Endothelial cell of umbilical vein (primary cell): ENCODE measurements at regions not wholly inside any gene's neighbourhood (a gene's known extent, or its start where the extent isn't known, plus 50 kb on each side); places are given as distances from the start of the nearest gene placed in this dataset.

Experiments
- BruUV-seq: library from RNA; stranded (reverse); fragments of 400-500 nt; replicated peaks from 2 replicates; lab custom pipeline; 2021; lab: Mats Ljungman, UMichigan
- CTCF ChIA-PET: fragments of 300-600, 350-600 bp; sonication (Branson Sonifier 250); formaldehyde crosslinking; loops from one replicate; lab custom pipeline; 2021; ENCODE audit warnings: antibody characterized with exemption, inconsistent platforms; lab: Charles Lee
- POLR2A ChIA-PET: fragments of 300-600, 350-600 bp; sonication (Branson Sonifier 250); formaldehyde crosslinking; loops from one replicate; lab custom pipeline; 2021; ENCODE audit warnings: antibody characterized with exemption, inconsistent platforms; lab: Charles Lee
- DNase-seq: peaks from one replicate; pipeline ENCODE4 v3.0.0-alpha.2; 2011; ENCODE audit warnings: low read depth, low spot score
- FAIRE-seq: peaks from 2 replicates; lab custom pipeline; 2011; peaks lifted over from hg19 to GRCh38; lab: Jason Lieb, UNC
- H2AFZ ChIP-seq: 2 replicates; pipeline ENCODE4 v1.6.0; 2012; ENCODE audit warnings: low read depth, low read length, control low read depth, inconsistent platforms
- H3K27ac ChIP-seq: 2 replicates; pipeline ENCODE4 v1.5.1; 2011; ENCODE audit warnings: low read depth, mild to moderate bottlenecking, control low read depth, low read length, moderate library complexity; ENCODE audit not compliant: insufficient read depth
- H3K27me3 ChIP-seq, 2 experiments: 2 replicates each; pipeline versions ENCODE4 v1.6.0 to v1.6.1; 2011; ENCODE audit warnings: low read length in 2 of 2, mixed read lengths in 1 of 2; ENCODE audit not compliant: control insufficient read depth in 2 of 2, insufficient read depth in 2 of 2
- H3K36me3 ChIP-seq, 2 experiments: 2 replicates in 1 of 2; 3 replicates in 1 of 2; pipeline ENCODE4 v1.5.1; 2011; ENCODE audit warnings: low read length in 2 of 2, mild to moderate bottlenecking in 1 of 2, moderate library complexity in 1 of 2; ENCODE audit not compliant: control insufficient read depth in 2 of 2, insufficient read depth in 2 of 2; ENCODE audit errors: extremely low read depth in 1 of 2
- H3K4me1 ChIP-seq: 3 replicates; pipeline ENCODE4 v1.5.1; 2011; ENCODE audit warnings: mild to moderate bottlenecking, low read length; ENCODE audit not compliant: control insufficient read depth, insufficient read depth; ENCODE audit errors: extremely low read depth
- H3K4me2 ChIP-seq: 2 replicates; pipeline ENCODE4 v1.6.1; 2011; ENCODE audit warnings: low read length, control low read depth, mixed read lengths; ENCODE audit not compliant: insufficient read depth
- H3K4me3 ChIP-seq, 3 experiments: fragments of 200-600 bp in 1 of 3; sonication (generic), shearing (Covaris generic) in 1 of 3; replicated peaks in 1 of 3; 2 replicates each; pipeline ENCODE4 v1.5.1; 2011 to 2016; ENCODE audit warnings: control low read depth in 3 of 3, low read length in 3 of 3, mild to moderate bottlenecking in 2 of 3, inconsistent platforms in 1 of 3, low read depth in 1 of 3, moderate library complexity in 1 of 3; ENCODE audit not compliant: insufficient read depth in 1 of 3
- H3K79me2 ChIP-seq: 2 replicates; pipeline ENCODE4 v1.6.0; 2012; ENCODE audit warnings: low read length, inconsistent platforms; ENCODE audit not compliant: control insufficient read depth, insufficient read depth
- H3K9ac ChIP-seq: replicated peaks from 2 replicates; pipeline ENCODE3; 2011; ENCODE audit warnings: low read length, control low read depth; ENCODE audit not compliant: insufficient read depth; ENCODE audit errors: extremely low read depth
- H3K9me1 ChIP-seq: replicated peaks from 3 replicates; pipeline ENCODE4 v1.6.0; 2011; ENCODE audit warnings: mild to moderate bottlenecking, low read length; ENCODE audit not compliant: control insufficient read depth, insufficient read depth; ENCODE audit errors: extremely low read depth
- H3K9me3 ChIP-seq: replicated peaks from 2 replicates; pipeline ENCODE4 v1.5.1; 2012; ENCODE audit warnings: low read length, inconsistent platforms; ENCODE audit not compliant: control insufficient read depth, insufficient read depth
- H4K20me1 ChIP-seq: replicated peaks from 2 replicates; pipeline ENCODE3; 2011; ENCODE audit warnings: mild to moderate bottlenecking, low read length; ENCODE audit not compliant: control insufficient read depth, insufficient read depth; ENCODE audit errors: extremely low read depth
- EZH2 ChIP-seq: IDR thresholded peaks from 2 replicates; pipeline ENCODE4 v1.6.1; 2012; ENCODE audit warnings: borderline replicate concordance, low read depth, mild to moderate bottlenecking, moderate library complexity, low read length, inconsistent platforms; ENCODE audit not compliant: severe bottlenecking
- FOS ChIP-seq: IDR thresholded peaks from 2 replicates; pipeline ENCODE4 v1.6.1; 2011; ENCODE audit warnings: mild to moderate bottlenecking, low read length, moderate library complexity, borderline replicate concordance; ENCODE audit not compliant: insufficient read depth
- GATA2 ChIP-seq: IDR thresholded peaks from 2 replicates; pipeline ENCODE4 v1.7.0; 2011; ENCODE audit warnings: low read depth, mild to moderate bottlenecking, moderate library complexity, mixed read lengths, low read length; ENCODE audit not compliant: insufficient read length, insufficient read depth
- JUN ChIP-seq: IDR thresholded peaks from 2 replicates; pipeline ENCODE4 v1.6.1; 2011; ENCODE audit warnings: borderline replicate concordance, low read depth; ENCODE audit not compliant: insufficient read length, insufficient read depth
- MAX ChIP-seq: IDR thresholded peaks from 2 replicates; pipeline ENCODE4 v1.6.1; 2011; ENCODE audit not compliant: insufficient read depth, insufficient read length
- MYC ChIP-seq: IDR thresholded peaks from one replicate; pipeline ENCODE4 v1.6.1; 2011; ENCODE audit warnings: mild to moderate bottlenecking, low read depth, low read length
- POLR2A ChIP-seq: IDR thresholded peaks from 2 replicates; pipeline ENCODE4 v1.6.1; 2012; ENCODE audit warnings: low read depth, mild to moderate bottlenecking, control low read depth, low read length
- POLR2AphosphoS5 ChIP-seq: IDR thresholded peaks from 2 replicates; pipeline ENCODE4 v1.6.1; 2012; ENCODE audit warnings: low read depth, mild to moderate bottlenecking, control low read depth, low read length, moderate library complexity; ENCODE audit not compliant: insufficient read depth
- dilution Hi-C: fragments of 300-500 bp; cut with MboI; formaldehyde crosslinking; loops from one replicate; pipeline ENCODE4 v1.15.0; 2019; ENCODE audit warnings: low sequenced_read_pairs; ENCODE audit not compliant: extremely low pct_ligation_motif_present
- intact Hi-C: fragments of 100-400 bp; cut with micrococcal nuclease; formaldehyde crosslinking; loops from one replicate; pipeline ENCODE4 v1.10.0; 2022
- TF ChIP-seq, protein P1 (sequence below), 2 donors: IDR thresholded peaks; 1 replicate in 1 of 2; 2 replicates in 1 of 2; pipeline ENCODE4 v1.5.1; 2011; ENCODE audit warnings: low read length in 2 of 2, mild to moderate bottlenecking in 2 of 2, moderate library complexity in 2 of 2, control low read depth in 1 of 2, inconsistent platforms in 1 of 2, low read depth in 1 of 2; ENCODE audit not compliant: insufficient read depth in 1 of 2; ENCODE audit errors: extremely low read depth in 1 of 2

DNA sequence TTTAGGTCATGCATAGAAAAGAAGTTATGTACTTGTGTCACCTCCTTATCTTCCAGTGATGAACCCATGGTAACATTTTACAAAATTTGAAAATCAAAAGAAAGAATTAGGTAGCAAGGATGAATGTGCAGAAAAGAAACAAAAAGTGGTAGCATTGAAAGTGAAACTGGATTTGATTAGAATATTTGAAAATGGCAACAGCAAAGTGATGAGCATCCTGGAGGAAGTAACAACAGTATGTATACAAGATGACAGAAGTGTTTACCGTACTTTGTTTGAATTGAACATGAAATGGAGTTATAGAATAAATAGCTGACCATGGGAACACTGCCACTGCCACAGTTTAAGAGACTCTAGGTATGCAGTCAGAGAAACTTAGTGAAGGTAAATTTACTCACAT, 1313.1 kb downstream of the CDH11 start:
- intact Hi-C loops (no loop called here), dilution Hi-C loops (no loop called here)
- no peaks in the 10 kb centered on the region for H3K36me3 ChIP-seq
- no peaks in the 10 kb centered on the region for H3K27me3 ChIP-seq
- no peak overlapping the region for H3K9ac ChIP-seq
- ChIA-PET POLR2A (no interaction called here), CTCF (no interaction called here)
- H4K20me1 ChIP-seq, result no peaks in the 10 kb centered on the region
- no peak for DNase-seq
- TF ChIP-seq MAX (no peak), GATA2 (no peak), FOS (no peak), POLR2AphosphoS5 (no peak), JUN (no peak), EZH2 (no peak), POLR2A (no peak), MYC (no peak)
- TF ChIP-seq, protein P1, sequence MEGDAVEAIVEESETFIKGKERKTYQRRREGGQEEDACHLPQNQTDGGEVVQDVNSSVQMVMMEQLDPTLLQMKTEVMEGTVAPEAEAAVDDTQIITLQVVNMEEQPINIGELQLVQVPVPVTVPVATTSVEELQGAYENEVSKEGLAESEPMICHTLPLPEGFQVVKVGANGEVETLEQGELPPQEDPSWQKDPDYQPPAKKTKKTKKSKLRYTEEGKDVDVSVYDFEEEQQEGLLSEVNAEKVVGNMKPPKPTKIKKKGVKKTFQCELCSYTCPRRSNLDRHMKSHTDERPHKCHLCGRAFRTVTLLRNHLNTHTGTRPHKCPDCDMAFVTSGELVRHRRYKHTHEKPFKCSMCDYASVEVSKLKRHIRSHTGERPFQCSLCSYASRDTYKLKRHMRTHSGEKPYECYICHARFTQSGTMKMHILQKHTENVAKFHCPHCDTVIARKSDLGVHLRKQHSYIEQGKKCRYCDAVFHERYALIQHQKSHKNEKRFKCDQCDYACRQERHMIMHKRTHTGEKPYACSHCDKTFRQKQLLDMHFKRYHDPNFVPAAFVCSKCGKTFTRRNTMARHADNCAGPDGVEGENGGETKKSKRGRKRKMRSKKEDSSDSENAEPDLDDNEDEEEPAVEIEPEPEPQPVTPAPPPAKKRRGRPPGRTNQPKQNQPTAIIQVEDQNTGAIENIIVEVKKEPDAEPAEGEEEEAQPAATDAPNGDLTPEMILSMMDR (IDR thresholded peaks at IDR 0.05; ENCODE audit: extremely low read depth in 1 of 2, insufficient read depth in 1 of 2, low read depth in 1 of 2, low read length in 2 of 2), result no peak
- FAIRE-seq, result no peak
- H2AFZ ChIP-seq, result no peak overlapping the region
- no peaks in the 10 kb centered on the region for H3K9me1 ChIP-seq
- no peaks in the 10 kb centered on the region for H3K79me2 ChIP-seq
- H3K27ac ChIP-seq, result no peak overlapping the region
- H3K4me2 ChIP-seq, result no peak overlapping the region
- no peaks in the 10 kb centered on the region for H3K9me3 ChIP-seq
- no peak overlapping the region for H3K4me3 ChIP-seq
- no peaks in the 10 kb centered on the region for H3K4me1 ChIP-seq
- no TSS peak for BruUV-seq
